Activated CD8-positive, alpha-beta memory T cell treated with anti-CD3 and anti-CD28 coated beads for 48 hours (primary cell): ENCODE measurements at regions not wholly inside any gene's neighbourhood (a gene's known extent, or its start where the extent isn't known, plus 50 kb on each side); places are given as distances from the start of the nearest gene placed in this dataset.

Experiments used
- DNase-seq, 3 experiments: peaks; one replicate each; pipeline ENCODE4 v3.0.0-alpha.2; 2020; ENCODE audit warnings: low read depth in 2 of 3, low spot score in 2 of 3

DNA sequence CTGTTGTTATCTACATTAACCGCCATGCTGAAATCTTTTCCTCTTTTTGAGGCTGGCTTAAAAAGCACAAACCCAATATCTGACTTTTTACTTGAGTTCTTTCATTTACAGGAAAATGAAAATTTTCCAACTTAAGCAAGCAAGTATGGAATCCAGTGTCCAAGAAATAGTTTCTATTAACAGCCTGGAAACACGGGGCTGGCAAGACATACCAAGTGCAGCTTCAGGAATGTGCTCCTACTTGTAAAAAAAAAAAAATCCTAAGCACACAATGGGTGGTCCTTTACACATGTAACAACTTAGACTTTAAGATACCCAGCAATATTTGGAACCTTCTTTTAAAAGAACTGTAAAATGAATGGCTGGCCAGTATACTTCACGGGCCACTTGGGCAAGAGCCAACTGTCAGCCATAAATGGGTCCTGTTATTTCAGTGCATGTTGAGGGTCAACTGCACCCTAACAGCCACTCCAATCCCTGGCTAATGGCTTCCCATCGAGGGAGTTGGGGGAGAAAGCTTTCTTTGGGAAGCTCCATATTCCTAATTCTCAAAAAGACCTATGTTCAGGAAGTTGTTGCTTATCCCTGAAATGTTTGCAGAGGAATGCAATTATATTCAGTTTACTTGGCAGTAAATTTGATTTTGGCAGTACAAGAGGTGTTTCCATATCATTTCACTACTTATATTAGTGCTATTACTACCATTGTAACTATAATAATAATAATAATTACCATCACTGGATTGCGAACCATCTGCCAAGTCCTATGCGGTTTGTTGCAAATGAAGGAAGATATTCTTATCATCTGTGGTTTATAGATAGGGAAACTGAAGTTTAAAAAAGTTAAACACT is 236.4 kb upstream of the TMEM72 start:
- no peak for DNase-seq

GRCh38 chr10:44675387-44675874 is 235.7 kb upstream of the TMEM72 start:
- DNase-seq = no peak

DNA sequence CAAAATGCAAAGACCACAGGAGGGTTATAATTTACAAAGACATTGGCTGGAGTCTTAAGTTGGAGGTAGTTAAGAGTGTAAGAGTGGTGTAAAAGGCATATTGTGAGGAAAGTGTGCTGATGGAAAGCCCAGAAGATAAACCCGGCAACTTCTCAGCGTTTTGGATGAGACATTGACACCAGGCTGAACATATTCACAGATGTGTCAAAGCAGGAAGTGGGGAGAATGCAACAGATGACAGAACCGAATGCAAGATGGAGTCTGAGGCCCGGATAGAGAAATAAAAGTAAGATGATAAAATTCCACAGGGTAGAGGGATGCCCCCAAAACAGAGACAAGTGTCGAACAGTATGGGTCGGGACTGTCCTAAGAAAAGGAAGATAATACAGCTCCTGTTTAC is 230.4 kb upstream of the TMEM72 start:
- no peak for DNase-seq

DNA sequence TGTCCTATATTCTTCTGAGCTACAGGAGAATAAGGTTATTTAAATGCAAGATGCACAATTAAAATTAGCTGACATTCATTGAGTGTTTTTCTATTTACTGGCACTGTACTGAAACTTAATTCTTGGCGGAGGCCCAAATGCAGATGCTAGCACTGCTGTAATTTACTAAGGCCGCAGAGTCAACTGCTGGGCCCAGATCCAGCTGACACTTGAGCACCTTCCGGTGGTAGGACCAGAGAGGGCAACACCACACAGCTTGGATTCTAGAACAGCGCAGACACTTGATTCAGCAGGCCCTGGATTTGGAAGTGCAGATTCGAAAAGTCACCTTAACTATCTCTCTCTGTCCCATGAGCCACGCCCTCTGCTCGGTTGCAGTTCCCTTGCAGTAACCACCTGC is 228.6 kb upstream of the TMEM72 start:
- no peak for DNase-seq

GRCh38 chr10:44684661-44685060 is 226.5 kb upstream of the TMEM72 start:
- DNase-seq = no peak

DNA sequence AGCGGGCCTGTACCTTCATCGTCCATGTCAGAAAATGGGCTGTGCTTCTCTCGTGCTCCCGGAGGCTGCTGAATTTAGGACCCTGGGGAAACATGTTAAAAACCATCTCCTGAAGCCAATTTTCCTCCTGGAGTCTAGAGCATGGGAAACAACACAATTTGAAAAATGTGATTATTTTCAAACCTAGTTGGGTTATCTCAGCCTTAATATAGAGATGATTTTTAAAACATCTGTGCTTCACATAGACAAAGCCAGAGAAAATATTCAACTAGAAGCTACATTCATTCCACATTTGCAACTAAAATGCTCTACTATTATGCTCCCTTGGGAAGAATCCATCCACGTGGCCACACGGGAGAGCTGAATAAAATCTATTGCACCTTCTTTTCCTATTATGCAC is 225.9 kb upstream of the TMEM72 start:
- no peak for DNase-seq

- DNase-seq = no peak
Observed at GRCh38 chr10:44685747-44686146, 225.4 kb upstream of the TMEM72 start.

- DNase-seq = no peak
Observed at GRCh38 chr10:44689368-44689767, 221.8 kb upstream of the TMEM72 start.

GRCh38 chr10:44696496-44696895 is 214.6 kb upstream of the TMEM72 start:
- no peak for DNase-seq

DNA sequence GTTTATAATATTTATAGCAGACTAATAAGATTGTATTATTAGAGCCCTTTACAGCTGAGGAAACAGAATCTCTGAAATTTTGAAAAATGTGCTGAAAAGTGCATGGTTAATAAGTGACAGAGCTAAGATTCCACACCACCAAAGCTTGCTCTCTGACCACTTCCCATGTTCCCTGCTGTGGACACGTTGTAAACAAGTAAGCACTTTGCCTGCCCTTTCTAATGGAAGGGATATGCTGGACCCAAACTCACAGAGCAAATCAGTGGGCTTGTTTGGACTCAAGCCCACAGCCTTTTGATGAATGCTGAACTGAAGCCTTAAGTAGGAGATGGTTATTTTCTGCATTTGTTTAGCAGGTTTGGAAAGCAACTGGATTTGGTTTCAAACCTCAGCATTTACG is 214.0 kb upstream of the TMEM72 start:
- no peak for DNase-seq

DNA sequence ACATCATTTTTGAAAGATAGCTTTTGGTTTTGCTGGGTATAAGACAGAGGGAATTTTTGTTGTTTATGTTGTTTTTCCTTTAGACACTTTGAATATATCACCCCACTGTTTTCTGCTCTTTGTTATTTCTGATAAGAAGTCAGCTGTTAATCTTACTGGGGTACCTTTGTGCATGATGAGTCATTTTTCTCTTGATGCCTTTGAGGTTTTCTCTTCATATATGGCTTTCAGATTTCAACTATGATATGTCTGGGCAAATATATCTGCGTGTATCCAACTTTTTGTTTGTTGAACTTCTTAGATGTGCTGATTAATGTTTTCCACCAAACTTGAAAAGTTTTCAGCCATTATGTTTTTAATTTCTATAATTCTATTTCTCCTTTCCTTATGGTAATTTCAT is 208.6 kb upstream of the TMEM72 start:
- no peak for DNase-seq

DNA sequence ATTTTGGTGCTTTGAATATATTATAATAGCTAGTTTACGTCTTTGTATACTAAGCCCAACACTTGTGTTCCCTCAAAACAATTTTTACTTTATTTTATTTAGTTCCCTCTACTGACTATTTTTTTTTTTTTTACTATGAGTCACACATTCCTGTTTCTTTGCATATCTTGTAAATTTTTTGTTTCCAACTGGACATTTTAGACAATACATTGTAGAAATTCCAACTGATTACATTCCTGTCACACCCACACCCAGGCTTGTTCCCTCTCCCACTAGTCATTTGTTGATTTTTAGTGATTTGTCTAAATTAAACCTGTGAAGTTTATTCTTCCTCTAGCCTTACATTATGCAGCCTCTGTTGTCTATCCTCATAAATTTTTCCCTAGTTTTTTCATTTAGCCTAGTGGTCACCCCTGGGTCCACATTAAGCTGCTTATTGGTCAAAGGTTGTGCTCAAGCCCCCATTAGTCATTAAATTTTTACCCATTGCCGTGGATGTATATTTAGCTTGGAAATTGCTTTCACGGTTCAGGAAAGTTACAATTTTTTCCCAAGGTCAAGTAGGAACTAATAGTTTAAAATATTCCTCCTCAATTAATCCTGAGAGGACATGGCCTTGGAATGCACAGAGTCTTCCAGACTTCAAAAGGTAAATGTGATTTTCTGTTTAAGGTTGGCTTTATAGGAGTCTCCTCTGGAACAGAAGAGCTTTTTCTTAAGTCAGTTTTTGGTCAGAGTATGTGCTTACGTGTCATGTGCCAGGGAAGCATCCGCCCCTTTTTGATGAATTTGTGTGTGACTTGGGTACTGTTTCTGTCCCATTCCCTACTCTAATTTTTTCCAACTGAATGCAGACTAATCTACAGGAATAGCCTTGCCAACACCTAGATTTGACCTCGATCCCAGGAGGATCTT is 207.6 kb upstream of the TMEM72 start:
- DNase-seq = no peak

- no peak for DNase-seq
Observed at GRCh38 chr10:44704616-44705015, 206.5 kb upstream of the TMEM72 start.

GRCh38 chr10:44706745-44707144 is 204.4 kb upstream of the TMEM72 start:
- no peak for DNase-seq

DNA sequence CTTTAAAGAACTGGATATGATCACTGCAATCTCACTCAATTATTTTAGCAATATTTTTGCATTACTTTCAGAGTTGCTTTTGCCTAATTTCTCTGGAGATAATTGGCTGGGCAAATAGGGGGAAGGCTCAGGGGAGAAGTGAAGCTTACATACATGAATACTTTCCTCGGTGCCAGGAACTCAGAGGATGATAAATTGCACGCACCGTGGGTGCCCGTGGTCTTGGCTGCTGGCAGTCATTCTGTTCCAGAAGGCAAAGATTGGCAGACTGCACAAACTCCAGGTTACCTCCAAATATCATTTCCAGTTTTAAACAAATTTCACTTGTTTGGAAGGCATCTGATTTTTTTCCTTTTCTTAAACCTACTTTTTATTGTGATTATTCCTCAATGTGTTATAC is 197.8 kb upstream of the TMEM72 start:
- DNase-seq = no peak

DNA sequence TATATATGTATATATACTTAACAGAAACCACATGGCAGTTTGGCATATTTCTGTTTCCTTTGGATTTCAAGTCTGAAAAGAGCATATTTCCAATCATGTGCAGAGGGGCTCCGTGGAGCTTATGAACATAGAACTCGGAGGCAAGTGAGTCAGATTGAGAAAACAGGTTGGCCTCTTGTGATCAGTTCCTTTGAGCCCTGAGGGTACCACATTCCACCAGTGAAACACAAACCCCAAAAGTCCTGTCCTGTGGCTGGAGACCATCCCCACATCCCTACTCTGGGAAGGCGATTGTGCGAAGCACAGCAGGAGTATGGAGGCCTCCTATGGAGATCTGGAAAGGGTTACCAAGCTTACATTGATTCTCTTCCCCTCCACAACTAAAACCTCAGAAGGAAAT is 196.7 kb upstream of the TMEM72 start:
- DNase-seq = no peak

DNA sequence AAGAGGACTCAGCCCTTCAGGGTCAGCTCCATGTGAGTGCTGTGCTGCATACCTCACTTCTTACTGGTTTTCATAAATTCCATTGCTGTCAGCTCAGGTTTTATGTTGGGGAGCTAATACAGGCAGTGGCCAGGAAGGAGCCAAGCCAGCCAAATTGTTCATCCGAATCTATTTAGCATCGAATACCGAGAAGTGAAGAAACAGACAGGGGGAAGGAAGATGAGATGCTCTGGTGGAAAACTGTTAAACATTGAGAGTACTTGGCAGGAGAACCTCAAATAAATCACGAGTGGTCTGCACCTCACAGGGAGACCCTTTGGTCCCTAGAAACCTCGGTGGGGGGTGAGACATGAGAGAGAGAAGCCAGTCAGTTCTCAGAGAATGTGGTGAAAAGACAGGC is 196.0 kb upstream of the TMEM72 start:
- no peak for DNase-seq

- DNase-seq = no peak
Observed at GRCh38 chr10:44716470-44717015, 194.6 kb upstream of the TMEM72 start.

GRCh38 chr10:44723082-44723481 is 188.1 kb upstream of the TMEM72 start:
- no peak for DNase-seq

DNA sequence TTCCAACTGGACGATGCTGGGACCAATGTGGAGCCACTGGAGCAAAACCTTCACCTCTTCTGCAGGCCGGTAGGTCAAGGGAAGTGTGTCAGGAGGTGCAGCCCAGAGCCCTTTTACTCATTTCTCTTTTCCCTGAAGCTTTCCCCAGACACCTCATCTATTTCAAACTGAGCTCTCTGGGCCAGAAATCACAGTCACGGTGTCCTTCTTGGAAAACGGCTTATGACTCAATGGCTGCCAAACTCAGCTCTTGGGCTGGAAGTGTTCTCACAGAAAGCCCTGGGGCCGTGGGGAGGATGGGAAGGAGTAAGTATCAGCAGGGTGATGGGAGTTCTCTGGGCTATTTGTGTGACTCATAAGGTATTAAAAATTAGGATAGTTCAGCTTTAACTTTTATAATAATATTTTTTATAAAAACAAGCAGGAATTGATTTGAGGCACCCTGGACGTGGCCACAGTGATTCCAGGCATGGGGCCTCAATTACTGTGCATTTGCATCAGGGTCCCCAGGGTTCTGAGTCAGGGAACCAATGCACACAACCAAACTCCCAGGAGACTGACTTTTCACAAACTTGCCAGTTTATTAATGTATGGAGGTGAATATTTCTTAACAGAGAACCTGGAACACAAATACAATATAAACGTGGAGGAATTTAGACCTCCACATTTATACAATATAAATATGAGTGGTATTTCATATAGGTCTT is 187.4 kb upstream of the TMEM72 start:
- DNase-seq = no peak
